NCI-H1417 treated with DMSO at 0.1 percent for 48 hours (cell line): ENCODE measurements at regions not wholly inside any gene's neighbourhood (a gene's known extent, or its start where the extent isn't known, plus 50 kb on each side); places are given as distances from the start of the nearest gene placed in this dataset.
A peak's percentile ranks its signal among the peaks of the same experiment; 100 is the strongest.
"Not testable (repeated sequence)": the region's sequence is repeated elsewhere in the genome, so short reads cannot be mapped to it uniquely, and the experiment has no call there.

Experiments used
- DNase-seq: peaks from one replicate; lab custom pipeline; 2025; lab: John Stamatoyannopoulos, UW

GRCh38 chr15:31487811-31488436 lies 161.3 kb downstream of the KLF13 start:
- no peak for DNase-seq

GRCh38 chr15:31488437-31489204 lies 162.0 kb downstream of the KLF13 start:
- peak; percentile 47 for DNase-seq

GRCh38 chr15:31489281-31489680 lies 162.6 kb downstream of the KLF13 start:
- no peak for DNase-seq

- no peak for DNase-seq
Observed at GRCh38 chr15:31489801-31490646, 163.4 kb downstream of the KLF13 start.

GRCh38 chr15:31494786-31495185 lies 168.2 kb downstream of the KLF13 start:
- DNase-seq, result no peak

GRCh38 chr15:31495281-31495680 lies 168.6 kb downstream of the KLF13 start:
- no peak for DNase-seq

- DNase-seq, result no peak
Observed at GRCh38 chr15:31497838-31498237, 171.2 kb downstream of the KLF13 start.

GRCh38 chr15:31498329-31498728 lies 171.7 kb downstream of the KLF13 start:
- no peak for DNase-seq

- no peak for DNase-seq
Observed at GRCh38 chr15:31498756-31499155, 172.1 kb downstream of the KLF13 start.

GRCh38 chr15:31499236-31499952 lies 172.8 kb downstream of the KLF13 start:
- DNase-seq, result no peak

GRCh38 chr15:31499953-31500765 lies 173.5 kb downstream of the KLF13 start:
- no peak for DNase-seq

GRCh38 chr15:31500766-31501449 lies 174.3 kb downstream of the KLF13 start:
- peak; percentile 25 for DNase-seq

GRCh38 chr15:31501536-31502157 lies 175.0 kb downstream of the KLF13 start:
- no peak for DNase-seq

- no peak for DNase-seq
Observed at GRCh38 chr15:31502541-31503229, 176.1 kb downstream of the KLF13 start.

- no peak for DNase-seq
Observed at GRCh38 chr15:31503256-31503655, 176.6 kb downstream of the KLF13 start.

GRCh38 chr15:31503758-31504461 lies 177.3 kb downstream of the KLF13 start:
- DNase-seq, result no peak

GRCh38 chr15:31504462-31504839 lies 177.8 kb downstream of the KLF13 start:
- DNase-seq, result no peak

GRCh38 chr15:31507573-31507972 lies 180.9 kb downstream of the KLF13 start:
- not testable (repeated sequence) for DNase-seq

GRCh38 chr15:31508656-31509055 lies 182.0 kb downstream of the KLF13 start:
- DNase-seq, result no peak
